Endothelial cell of umbilical vein (primary cell): ENCODE measurements at regions not wholly inside any gene's neighbourhood (a gene's known extent, or its start where the extent isn't known, plus 50 kb on each side); places are given as distances from the start of the nearest gene placed in this dataset.

Experiments
- TF ChIP-seq, protein P1 (sequence below), 2 donors: IDR thresholded peaks; 1 replicate in 1 of 2; 2 replicates in 1 of 2; pipeline ENCODE4 v1.5.1; 2011; ENCODE audit warnings: low read length in 2 of 2, mild to moderate bottlenecking in 2 of 2, moderate library complexity in 2 of 2, control low read depth in 1 of 2, inconsistent platforms in 1 of 2, low read depth in 1 of 2; ENCODE audit not compliant: insufficient read depth in 1 of 2; ENCODE audit errors: extremely low read depth in 1 of 2
- TF ChIP-seq, protein P2 (sequence below): IDR thresholded peaks from 2 replicates; pipeline ENCODE4 v1.6.1; 2011; ENCODE audit not compliant: insufficient read depth, insufficient read length

DNA sequence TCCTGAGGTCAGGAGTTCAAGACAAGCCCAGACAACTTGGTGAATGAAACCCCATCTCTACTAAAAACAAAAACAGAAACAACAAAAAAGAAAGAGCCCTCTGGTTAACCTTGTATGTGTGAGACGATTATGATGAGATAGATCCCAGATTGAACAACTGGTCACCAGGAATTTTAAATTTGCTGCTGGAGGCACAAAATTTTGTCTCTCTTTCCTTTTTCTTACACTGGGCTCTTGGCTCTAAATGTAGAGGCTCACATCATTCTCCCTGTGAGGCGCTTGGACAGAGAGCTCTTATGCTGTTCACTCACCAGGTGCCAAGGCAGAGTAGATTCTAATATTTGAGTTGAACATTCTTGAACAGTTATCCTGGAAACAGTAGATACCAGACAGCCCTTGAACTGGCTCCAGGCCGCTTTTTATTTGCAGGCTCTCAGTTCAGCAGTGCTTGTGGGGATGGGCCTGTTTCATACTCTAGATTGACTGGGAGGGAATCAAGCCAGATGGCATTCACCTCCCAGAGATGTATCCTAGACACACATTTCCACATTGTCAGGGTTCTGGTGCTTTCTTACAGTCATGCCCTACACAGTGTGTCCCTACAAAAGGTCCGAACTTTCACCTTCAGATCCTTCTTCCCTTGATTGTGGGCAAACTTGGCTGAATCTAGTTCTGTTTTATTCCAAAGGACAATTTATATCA is 1159.6 kb downstream of the RPIA start:
- TF ChIP-seq, protein P1, sequence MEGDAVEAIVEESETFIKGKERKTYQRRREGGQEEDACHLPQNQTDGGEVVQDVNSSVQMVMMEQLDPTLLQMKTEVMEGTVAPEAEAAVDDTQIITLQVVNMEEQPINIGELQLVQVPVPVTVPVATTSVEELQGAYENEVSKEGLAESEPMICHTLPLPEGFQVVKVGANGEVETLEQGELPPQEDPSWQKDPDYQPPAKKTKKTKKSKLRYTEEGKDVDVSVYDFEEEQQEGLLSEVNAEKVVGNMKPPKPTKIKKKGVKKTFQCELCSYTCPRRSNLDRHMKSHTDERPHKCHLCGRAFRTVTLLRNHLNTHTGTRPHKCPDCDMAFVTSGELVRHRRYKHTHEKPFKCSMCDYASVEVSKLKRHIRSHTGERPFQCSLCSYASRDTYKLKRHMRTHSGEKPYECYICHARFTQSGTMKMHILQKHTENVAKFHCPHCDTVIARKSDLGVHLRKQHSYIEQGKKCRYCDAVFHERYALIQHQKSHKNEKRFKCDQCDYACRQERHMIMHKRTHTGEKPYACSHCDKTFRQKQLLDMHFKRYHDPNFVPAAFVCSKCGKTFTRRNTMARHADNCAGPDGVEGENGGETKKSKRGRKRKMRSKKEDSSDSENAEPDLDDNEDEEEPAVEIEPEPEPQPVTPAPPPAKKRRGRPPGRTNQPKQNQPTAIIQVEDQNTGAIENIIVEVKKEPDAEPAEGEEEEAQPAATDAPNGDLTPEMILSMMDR (IDR thresholded peaks at IDR 0.05; ENCODE audit: extremely low read depth in 1 of 2, insufficient read depth in 1 of 2, low read depth in 1 of 2, low read length in 2 of 2) = no peak
- TF ChIP-seq, protein P2, sequence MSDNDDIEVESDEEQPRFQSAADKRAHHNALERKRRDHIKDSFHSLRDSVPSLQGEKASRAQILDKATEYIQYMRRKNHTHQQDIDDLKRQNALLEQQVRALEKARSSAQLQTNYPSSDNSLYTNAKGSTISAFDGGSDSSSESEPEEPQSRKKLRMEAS = no peak
